Endothelial cell of umbilical vein (primary cell): ENCODE measurements at regions not wholly inside any gene's neighbourhood (a gene's known extent, or its start where the extent isn't known, plus 50 kb on each side); places are given as distances from the start of the nearest gene placed in this dataset.

Source experiments
- BruUV-seq: library from RNA; stranded (reverse); fragments of 400-500 nt; replicated peaks from 2 replicates; lab custom pipeline; 2021; lab: Mats Ljungman, UMichigan
- CTCF ChIA-PET: fragments of 300-600, 350-600 bp; sonication (Branson Sonifier 250); formaldehyde crosslinking; loops from one replicate; lab custom pipeline; 2021; ENCODE audit warnings: antibody characterized with exemption, inconsistent platforms; lab: Charles Lee
- POLR2A ChIA-PET: fragments of 300-600, 350-600 bp; sonication (Branson Sonifier 250); formaldehyde crosslinking; loops from one replicate; lab custom pipeline; 2021; ENCODE audit warnings: antibody characterized with exemption, inconsistent platforms; lab: Charles Lee
- DNase-seq: peaks from one replicate; pipeline ENCODE4 v3.0.0-alpha.2; 2011; ENCODE audit warnings: low read depth, low spot score
- FAIRE-seq: peaks from 2 replicates; lab custom pipeline; 2011; peaks lifted over from hg19 to GRCh38; lab: Jason Lieb, UNC
- H2AFZ ChIP-seq: 2 replicates; pipeline ENCODE4 v1.6.0; 2012; ENCODE audit warnings: low read depth, low read length, control low read depth, inconsistent platforms
- H3K27ac ChIP-seq: 2 replicates; pipeline ENCODE4 v1.5.1; 2011; ENCODE audit warnings: low read depth, mild to moderate bottlenecking, control low read depth, low read length, moderate library complexity; ENCODE audit not compliant: insufficient read depth
- H3K27me3 ChIP-seq, 2 experiments: 2 replicates each; pipeline versions ENCODE4 v1.6.0 to v1.6.1; 2011; ENCODE audit warnings: low read length in 2 of 2, mixed read lengths in 1 of 2; ENCODE audit not compliant: control insufficient read depth in 2 of 2, insufficient read depth in 2 of 2
- H3K36me3 ChIP-seq, 2 experiments: 2 replicates in 1 of 2; 3 replicates in 1 of 2; pipeline ENCODE4 v1.5.1; 2011; ENCODE audit warnings: low read length in 2 of 2, mild to moderate bottlenecking in 1 of 2, moderate library complexity in 1 of 2; ENCODE audit not compliant: control insufficient read depth in 2 of 2, insufficient read depth in 2 of 2; ENCODE audit errors: extremely low read depth in 1 of 2
- H3K4me1 ChIP-seq: 3 replicates; pipeline ENCODE4 v1.5.1; 2011; ENCODE audit warnings: mild to moderate bottlenecking, low read length; ENCODE audit not compliant: control insufficient read depth, insufficient read depth; ENCODE audit errors: extremely low read depth
- H3K4me2 ChIP-seq: 2 replicates; pipeline ENCODE4 v1.6.1; 2011; ENCODE audit warnings: low read length, control low read depth, mixed read lengths; ENCODE audit not compliant: insufficient read depth
- H3K4me3 ChIP-seq, 3 experiments: fragments of 200-600 bp in 1 of 3; sonication (generic), shearing (Covaris generic) in 1 of 3; replicated peaks in 1 of 3; 2 replicates each; pipeline ENCODE4 v1.5.1; 2011 to 2016; ENCODE audit warnings: control low read depth in 3 of 3, low read length in 3 of 3, mild to moderate bottlenecking in 2 of 3, inconsistent platforms in 1 of 3, low read depth in 1 of 3, moderate library complexity in 1 of 3; ENCODE audit not compliant: insufficient read depth in 1 of 3
- H3K79me2 ChIP-seq: 2 replicates; pipeline ENCODE4 v1.6.0; 2012; ENCODE audit warnings: low read length, inconsistent platforms; ENCODE audit not compliant: control insufficient read depth, insufficient read depth
- H3K9ac ChIP-seq: replicated peaks from 2 replicates; pipeline ENCODE3; 2011; ENCODE audit warnings: low read length, control low read depth; ENCODE audit not compliant: insufficient read depth; ENCODE audit errors: extremely low read depth
- H3K9me1 ChIP-seq: replicated peaks from 3 replicates; pipeline ENCODE4 v1.6.0; 2011; ENCODE audit warnings: mild to moderate bottlenecking, low read length; ENCODE audit not compliant: control insufficient read depth, insufficient read depth; ENCODE audit errors: extremely low read depth
- H3K9me3 ChIP-seq: replicated peaks from 2 replicates; pipeline ENCODE4 v1.5.1; 2012; ENCODE audit warnings: low read length, inconsistent platforms; ENCODE audit not compliant: control insufficient read depth, insufficient read depth
- H4K20me1 ChIP-seq: replicated peaks from 2 replicates; pipeline ENCODE3; 2011; ENCODE audit warnings: mild to moderate bottlenecking, low read length; ENCODE audit not compliant: control insufficient read depth, insufficient read depth; ENCODE audit errors: extremely low read depth
- EZH2 ChIP-seq: IDR thresholded peaks from 2 replicates; pipeline ENCODE4 v1.6.1; 2012; ENCODE audit warnings: borderline replicate concordance, low read depth, mild to moderate bottlenecking, moderate library complexity, low read length, inconsistent platforms; ENCODE audit not compliant: severe bottlenecking
- FOS ChIP-seq: IDR thresholded peaks from 2 replicates; pipeline ENCODE4 v1.6.1; 2011; ENCODE audit warnings: mild to moderate bottlenecking, low read length, moderate library complexity, borderline replicate concordance; ENCODE audit not compliant: insufficient read depth
- GATA2 ChIP-seq: IDR thresholded peaks from 2 replicates; pipeline ENCODE4 v1.7.0; 2011; ENCODE audit warnings: low read depth, mild to moderate bottlenecking, moderate library complexity, mixed read lengths, low read length; ENCODE audit not compliant: insufficient read length, insufficient read depth
- JUN ChIP-seq: IDR thresholded peaks from 2 replicates; pipeline ENCODE4 v1.6.1; 2011; ENCODE audit warnings: borderline replicate concordance, low read depth; ENCODE audit not compliant: insufficient read length, insufficient read depth
- MAX ChIP-seq: IDR thresholded peaks from 2 replicates; pipeline ENCODE4 v1.6.1; 2011; ENCODE audit not compliant: insufficient read depth, insufficient read length
- MYC ChIP-seq: IDR thresholded peaks from one replicate; pipeline ENCODE4 v1.6.1; 2011; ENCODE audit warnings: mild to moderate bottlenecking, low read depth, low read length
- POLR2A ChIP-seq: IDR thresholded peaks from 2 replicates; pipeline ENCODE4 v1.6.1; 2012; ENCODE audit warnings: low read depth, mild to moderate bottlenecking, control low read depth, low read length
- POLR2AphosphoS5 ChIP-seq: IDR thresholded peaks from 2 replicates; pipeline ENCODE4 v1.6.1; 2012; ENCODE audit warnings: low read depth, mild to moderate bottlenecking, control low read depth, low read length, moderate library complexity; ENCODE audit not compliant: insufficient read depth
- dilution Hi-C: fragments of 300-500 bp; cut with MboI; formaldehyde crosslinking; loops from one replicate; pipeline ENCODE4 v1.15.0; 2019; ENCODE audit warnings: low sequenced_read_pairs; ENCODE audit not compliant: extremely low pct_ligation_motif_present
- intact Hi-C: fragments of 100-400 bp; cut with micrococcal nuclease; formaldehyde crosslinking; loops from one replicate; pipeline ENCODE4 v1.10.0; 2022
- TF ChIP-seq, protein P1 (sequence below), 2 donors: IDR thresholded peaks; 1 replicate in 1 of 2; 2 replicates in 1 of 2; pipeline ENCODE4 v1.5.1; 2011; ENCODE audit warnings: low read length in 2 of 2, mild to moderate bottlenecking in 2 of 2, moderate library complexity in 2 of 2, control low read depth in 1 of 2, inconsistent platforms in 1 of 2, low read depth in 1 of 2; ENCODE audit not compliant: insufficient read depth in 1 of 2; ENCODE audit errors: extremely low read depth in 1 of 2

DNA sequence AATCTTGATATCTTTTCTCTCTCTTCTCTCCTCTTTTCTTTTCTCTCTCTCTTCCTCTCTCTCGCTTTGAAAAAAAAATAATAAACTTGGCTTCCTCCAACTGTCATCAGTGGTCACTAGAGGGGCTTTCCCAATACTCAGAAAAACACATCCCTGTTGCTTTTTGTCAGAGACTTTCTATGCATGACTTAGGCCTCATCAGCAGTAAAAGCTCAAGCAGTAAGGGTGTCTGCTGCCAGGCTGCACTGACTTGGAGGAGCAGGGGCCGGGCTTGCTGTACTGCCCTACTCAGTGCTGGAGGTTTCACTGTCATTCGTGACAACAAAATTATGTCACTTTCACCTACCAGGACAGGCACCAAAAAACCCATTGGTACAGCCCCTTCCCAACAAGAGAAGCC lies 272.0 kb downstream of the ADGB start:
- DNase-seq (no peak), FAIRE-seq (no peak)
- Histone ChIP-seq H3K4me3 (no peak overlapping the region), H3K9ac (no peak overlapping the region), H3K79me2 (no peaks in the 10 kb centered on the region), H3K4me1 (no peaks in the 10 kb centered on the region), H4K20me1 (no peaks in the 10 kb centered on the region), H3K36me3 (no peaks in the 10 kb centered on the region), H3K9me3 (no peaks in the 10 kb centered on the region), H2AFZ (no peak overlapping the region), H3K9me1 (no peaks in the 10 kb centered on the region), H3K4me2 (no peak overlapping the region), H3K27ac (no peak overlapping the region), H3K27me3 (no peaks in the 10 kb centered on the region)
- intact Hi-C loops (no loop called here), dilution Hi-C loops (no loop called here)
- ChIA-PET CTCF (no interaction called here), POLR2A (no interaction called here)
- BruUV-seq = no TSS peak
- TF ChIP-seq MYC (no peak), POLR2AphosphoS5 (no peak), POLR2A (no peak), FOS (no peak), GATA2 (no peak), MAX (no peak), EZH2 (no peak), JUN (no peak)
- TF ChIP-seq, protein P1, sequence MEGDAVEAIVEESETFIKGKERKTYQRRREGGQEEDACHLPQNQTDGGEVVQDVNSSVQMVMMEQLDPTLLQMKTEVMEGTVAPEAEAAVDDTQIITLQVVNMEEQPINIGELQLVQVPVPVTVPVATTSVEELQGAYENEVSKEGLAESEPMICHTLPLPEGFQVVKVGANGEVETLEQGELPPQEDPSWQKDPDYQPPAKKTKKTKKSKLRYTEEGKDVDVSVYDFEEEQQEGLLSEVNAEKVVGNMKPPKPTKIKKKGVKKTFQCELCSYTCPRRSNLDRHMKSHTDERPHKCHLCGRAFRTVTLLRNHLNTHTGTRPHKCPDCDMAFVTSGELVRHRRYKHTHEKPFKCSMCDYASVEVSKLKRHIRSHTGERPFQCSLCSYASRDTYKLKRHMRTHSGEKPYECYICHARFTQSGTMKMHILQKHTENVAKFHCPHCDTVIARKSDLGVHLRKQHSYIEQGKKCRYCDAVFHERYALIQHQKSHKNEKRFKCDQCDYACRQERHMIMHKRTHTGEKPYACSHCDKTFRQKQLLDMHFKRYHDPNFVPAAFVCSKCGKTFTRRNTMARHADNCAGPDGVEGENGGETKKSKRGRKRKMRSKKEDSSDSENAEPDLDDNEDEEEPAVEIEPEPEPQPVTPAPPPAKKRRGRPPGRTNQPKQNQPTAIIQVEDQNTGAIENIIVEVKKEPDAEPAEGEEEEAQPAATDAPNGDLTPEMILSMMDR (IDR thresholded peaks at IDR 0.05; ENCODE audit: extremely low read depth in 1 of 2, insufficient read depth in 1 of 2, low read depth in 1 of 2, low read length in 2 of 2) = no peak
